Astrocyte (in vitro differentiated cells and primary cell): ENCODE measurements at regions not wholly inside any gene's neighbourhood (a gene's known extent, or its start where the extent isn't known, plus 50 kb on each side); places are given as distances from the start of the nearest gene placed in this dataset.

Experiments
- CTCF ChIP-seq: IDR thresholded peaks from 2 replicates; pipeline ENCODE4 v1.5.1; 2011; ENCODE audit warnings: low read depth, mild to moderate bottlenecking, inconsistent platforms, low read length, moderate library complexity; ENCODE audit not compliant: insufficient read depth
- EZH2 ChIP-seq: IDR thresholded peaks from 2 replicates; pipeline ENCODE4 v1.6.1; 2012; ENCODE audit warnings: mild to moderate bottlenecking, low read length, inconsistent platforms; ENCODE audit not compliant: insufficient read depth

- TF ChIP-seq CTCF (no peak), EZH2 (no peak)
These were observed 414.6 kb upstream of the PDE3A start for GRCh38 chr12:19953734-19954133.
